Endodermal cell (in vitro differentiated cells): ENCODE measurements at regions not wholly inside any gene's neighbourhood (a gene's known extent, or its start where the extent isn't known, plus 50 kb on each side); places are given as distances from the start of the nearest gene placed in this dataset.

ENCODE experiments used
- DNase-seq: peaks from one replicate; pipeline ENCODE4 v3.0.0-alpha.2; 2017
- H3K27ac ChIP-seq: 2 replicates; pipeline ENCODE4 v1.5.1; 2013; ENCODE audit warnings: mild to moderate bottlenecking, low read depth, low read length, moderate library complexity
- H3K27me3 ChIP-seq: 2 replicates; pipeline ENCODE4 v1.6.1; 2013; ENCODE audit warnings: mild to moderate bottlenecking, low read length, moderate library complexity; ENCODE audit not compliant: insufficient read depth, control insufficient read depth, poor library complexity, severe bottlenecking
- H3K36me3 ChIP-seq: 2 replicates; pipeline ENCODE4 v1.7.0; 2013; ENCODE audit warnings: mild to moderate bottlenecking, low read length, moderate library complexity; ENCODE audit not compliant: control insufficient read depth, insufficient read depth
- H3K4me1 ChIP-seq: one replicate; pipeline ENCODE4 v1.7.0; 2013; ENCODE audit warnings: low read length; ENCODE audit not compliant: control insufficient read depth, insufficient read depth
- H3K4me3 ChIP-seq: 2 replicates; pipeline ENCODE4 v1.5.1; 2013; ENCODE audit warnings: mild to moderate bottlenecking, low read length, moderate library complexity
- H3K9ac ChIP-seq: 2 replicates; pipeline ENCODE4 v1.6.1; 2013; ENCODE audit warnings: mild to moderate bottlenecking, low read length, moderate library complexity; ENCODE audit not compliant: poor library complexity, severe bottlenecking; ENCODE audit errors: extremely low read depth
- H3K9me3 ChIP-seq: 2 replicates; pipeline ENCODE4 v1.6.1; 2013; ENCODE audit warnings: mild to moderate bottlenecking, low read length, moderate library complexity; ENCODE audit not compliant: control insufficient read depth
- H3K27ac Mint-ChIP-seq: 2 replicates; pipeline ENCODE4 v1.8.0; 2020; ENCODE audit warnings: mixed read lengths
- H3K27me3 Mint-ChIP-seq: 2 replicates; pipeline ENCODE4 v1.8.0; 2021; ENCODE audit warnings: mild to moderate bottlenecking, mixed read lengths; ENCODE audit not compliant: insufficient read depth
- H3K36me3 Mint-ChIP-seq: 2 replicates; pipeline ENCODE4 v1.8.0; 2020; ENCODE audit warnings: low read depth, mixed read lengths
- H3K4me1 Mint-ChIP-seq: 2 replicates; pipeline ENCODE4 v1.8.0; 2020; ENCODE audit warnings: mixed read lengths
- H3K4me3 Mint-ChIP-seq: 2 replicates; pipeline ENCODE4 v1.8.0; 2020; ENCODE audit warnings: mild to moderate bottlenecking, moderate library complexity, mixed read lengths
- H3K9me3 Mint-ChIP-seq: 2 replicates; pipeline ENCODE4 v1.8.0; 2020; ENCODE audit warnings: mild to moderate bottlenecking, mixed read lengths
- WGBS, 2 experiments: methylation state at CpG; one replicate each; pipeline versions ENCODE4 v1.1.5 to v1.1.7; 2013; ENCODE audit warnings: missing lambda C conversion rate in 2 of 2, mixed read lengths in 1 of 2; ENCODE audit not compliant: insufficient coverage in 1 of 2, insufficient read length in 1 of 2; 5-methylcytosine and 5-hydroxymethylcytosine counted together
- TF ChIP-seq, protein P1 (sequence below): fragments of 200-600 bp; sonication (generic); conservative IDR thresholded peaks from 2 replicates; pipeline ENCODE4 v1.5.0; 2021; ENCODE audit warnings: antibody characterized with exemption, mild to moderate bottlenecking

DNA sequence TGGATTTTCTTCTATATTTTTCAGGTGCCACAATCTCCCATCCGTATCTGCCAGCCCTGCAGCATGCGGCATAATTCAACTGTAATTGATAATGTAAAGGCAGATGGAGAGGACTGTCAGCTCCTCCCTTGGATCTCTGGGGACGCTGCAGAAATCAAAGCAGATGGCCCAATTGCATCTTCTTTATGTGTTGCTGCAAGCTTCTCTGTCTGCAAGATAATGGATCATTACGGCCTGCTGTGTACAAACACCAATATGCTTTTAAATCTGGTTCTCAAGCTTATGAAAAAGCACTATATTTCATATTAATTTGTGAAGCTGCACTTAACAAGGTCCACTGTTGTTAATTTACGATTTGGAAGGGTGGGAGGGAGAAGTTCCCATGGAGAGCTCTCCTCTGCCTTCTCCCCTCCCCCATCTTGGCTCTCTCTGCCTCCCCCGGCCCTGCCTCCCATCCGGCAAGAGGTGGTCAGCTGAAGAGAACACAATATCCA is 607.5 kb downstream of the TOX3 start:
- no peak for DNase-seq
- 37 to 83% methylated on average over 2 to 6 of the region's 7 CpGs for WGBS, 2 experiments
- no peaks in the 10 kb centered on the region for H3K27me3 Mint-ChIP-seq
- H3K27ac Mint-ChIP-seq, result no peak overlapping the region
- H3K36me3 Mint-ChIP-seq, result no peaks in the 10 kb centered on the region
- TF ChIP-seq, protein P1, sequence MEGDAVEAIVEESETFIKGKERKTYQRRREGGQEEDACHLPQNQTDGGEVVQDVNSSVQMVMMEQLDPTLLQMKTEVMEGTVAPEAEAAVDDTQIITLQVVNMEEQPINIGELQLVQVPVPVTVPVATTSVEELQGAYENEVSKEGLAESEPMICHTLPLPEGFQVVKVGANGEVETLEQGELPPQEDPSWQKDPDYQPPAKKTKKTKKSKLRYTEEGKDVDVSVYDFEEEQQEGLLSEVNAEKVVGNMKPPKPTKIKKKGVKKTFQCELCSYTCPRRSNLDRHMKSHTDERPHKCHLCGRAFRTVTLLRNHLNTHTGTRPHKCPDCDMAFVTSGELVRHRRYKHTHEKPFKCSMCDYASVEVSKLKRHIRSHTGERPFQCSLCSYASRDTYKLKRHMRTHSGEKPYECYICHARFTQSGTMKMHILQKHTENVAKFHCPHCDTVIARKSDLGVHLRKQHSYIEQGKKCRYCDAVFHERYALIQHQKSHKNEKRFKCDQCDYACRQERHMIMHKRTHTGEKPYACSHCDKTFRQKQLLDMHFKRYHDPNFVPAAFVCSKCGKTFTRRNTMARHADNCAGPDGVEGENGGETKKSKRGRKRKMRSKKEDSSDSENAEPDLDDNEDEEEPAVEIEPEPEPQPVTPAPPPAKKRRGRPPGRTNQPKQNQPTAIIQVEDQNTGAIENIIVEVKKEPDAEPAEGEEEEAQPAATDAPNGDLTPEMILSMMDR, result no peak
- H3K4me3 ChIP-seq, result no peak overlapping the region
- H3K4me1 Mint-ChIP-seq, result peaks cover 21% of the 10 kb centered on the region
- H3K27me3 ChIP-seq, result no peaks in the 10 kb centered on the region
- no peaks in the 10 kb centered on the region for H3K9me3 ChIP-seq
- no peak overlapping the region for H3K27ac ChIP-seq
- H3K9me3 Mint-ChIP-seq, result no peaks in the 10 kb centered on the region
- H3K9ac ChIP-seq, result no peak overlapping the region
- no peaks in the 10 kb centered on the region for H3K36me3 ChIP-seq
- peaks cover 5% of the 10 kb centered on the region for H3K4me1 ChIP-seq
- H3K4me3 Mint-ChIP-seq, result no peak overlapping the region

DNA sequence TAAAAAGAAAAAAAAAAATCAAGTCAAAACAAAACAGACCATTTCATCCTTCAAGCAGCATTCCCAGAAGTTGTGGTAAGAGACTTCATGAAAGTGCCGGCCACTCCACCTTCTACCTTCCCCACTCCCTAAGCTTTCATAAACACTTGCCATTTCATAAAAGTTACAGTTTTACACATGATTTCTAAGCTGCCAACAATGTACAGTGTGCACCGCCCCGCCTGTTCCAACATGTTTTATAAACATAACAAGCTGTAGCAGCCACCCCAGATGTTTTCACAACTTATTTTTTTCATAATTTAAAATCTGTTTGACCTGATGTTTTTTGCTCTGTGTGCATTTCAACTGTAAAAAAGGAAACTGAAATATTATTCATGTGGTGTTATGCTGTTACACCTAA is 608.1 kb downstream of the TOX3 start:
- Mint-ChIP-seq H3K4me1 (peaks cover 27% of the 10 kb centered on the region), H3K27ac (no peak overlapping the region), H3K36me3 (no peaks in the 10 kb centered on the region), H3K27me3 (no peaks in the 10 kb centered on the region), H3K9me3 (no peaks in the 10 kb centered on the region), H3K4me3 (no peak overlapping the region)
- no peak for DNase-seq
- Histone ChIP-seq H3K27me3 (no peaks in the 10 kb centered on the region), H3K9ac (no peak overlapping the region), H3K27ac (no peak overlapping the region), H3K4me1 (peaks cover 5% of the 10 kb centered on the region), H3K4me3 (no peak overlapping the region), H3K9me3 (no peaks in the 10 kb centered on the region), H3K36me3 (no peaks in the 10 kb centered on the region)
- TF ChIP-seq, protein P1, result no peak
- 94 to 100% methylated on average over 2 to 3 of the region's 3 CpGs for WGBS, 2 experiments

DNA sequence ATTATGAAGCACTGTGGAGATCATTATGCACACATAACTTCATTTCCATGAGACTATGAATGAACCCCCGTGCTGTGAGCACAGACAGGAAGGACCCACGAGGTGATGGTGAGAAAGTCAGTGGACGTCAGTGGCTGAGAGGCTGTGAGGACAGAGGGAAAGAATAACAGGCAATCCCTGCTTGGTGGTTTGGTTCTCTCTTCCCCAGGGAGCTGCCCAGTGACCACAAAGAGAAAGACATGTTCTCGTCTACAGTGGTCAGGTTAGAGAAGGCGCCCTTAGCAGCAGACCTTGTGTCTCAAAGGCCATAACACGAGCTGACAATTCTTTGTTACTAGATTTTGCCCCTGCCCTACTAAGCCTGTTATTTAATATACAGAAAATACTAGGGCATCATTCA is 609.2 kb downstream of the TOX3 start:
- no peaks in the 10 kb centered on the region for H3K27me3 ChIP-seq
- 79 to 90% methylated on average over 5 to 6 of the region's 6 CpGs for whole genome bisulfite sequencing, 2 experiments
- no peaks in the 10 kb centered on the region for H3K9me3 ChIP-seq
- no peak overlapping the region for H3K9ac ChIP-seq
- Mint-ChIP-seq H3K27ac (no peak overlapping the region), H3K4me3 (no peak overlapping the region), H3K9me3 (no peaks in the 10 kb centered on the region), H3K4me1 (peaks cover 27% of the 10 kb centered on the region), H3K27me3 (no peaks in the 10 kb centered on the region), H3K36me3 (no peaks in the 10 kb centered on the region)
- no peak for DNase-seq
- H3K4me3 ChIP-seq, result no peak overlapping the region
- H3K4me1 ChIP-seq, result peaks cover 5% of the 10 kb centered on the region
- TF ChIP-seq, protein P1, result no peak
- no peak overlapping the region for H3K27ac ChIP-seq
- H3K36me3 ChIP-seq, result no peaks in the 10 kb centered on the region
